SK-N-SH (cell line): ENCODE measurements at regions not wholly inside any gene's neighbourhood (a gene's known extent, or its start where the extent isn't known, plus 50 kb on each side); places are given as distances from the start of the nearest gene placed in this dataset.

Experiments
- CTCF ChIA-PET: fragments of 300-600, 350-600 bp; formaldehyde crosslinking; extraction: SDS; loops from one replicate; lab custom pipeline; 2021; lab: Yijun Ruan, JAX
- POLR2A ChIA-PET: fragments of 350-600 bp; sonication (Branson Sonifier 250); formaldehyde crosslinking; extraction: SDS; loops from one replicate; lab custom pipeline; 2020; ENCODE audit warnings: antibody characterized with exemption, inconsistent platforms; lab: Yijun Ruan, JAX
- DNase-seq: peaks from one replicate; pipeline ENCODE4 v3.0.0; 2012
- H2AFZ ChIP-seq: fragments of 200-600 bp; sonication (generic); 2 replicates; pipeline ENCODE4 v1.8.1; 2016; ENCODE audit warnings: antibody characterized with exemption, mild to moderate bottlenecking, low read depth
- H3F3A ChIP-seq: fragments of 200-600 bp; sonication (generic); replicated peaks from 2 replicates; pipeline ENCODE3; 2016; ENCODE audit warnings: antibody characterized with exemption, mild to moderate bottlenecking; ENCODE audit not compliant: insufficient read depth
- H3K27ac ChIP-seq, 2 experiments: fragments of 200-500 bp in 1 of 2; fragments of 200-600 bp in 1 of 2; sonication (Bioruptor generic) in 1 of 2; sonication (generic), shearing (Covaris generic) in 1 of 2; 2 replicates each; pipeline versions ENCODE4 v1.5.1 to v1.6.1; 2014 to 2016; ENCODE audit warnings: low read depth in 2 of 2, inconsistent platforms in 1 of 2, low read length in 1 of 2, mild to moderate bottlenecking in 1 of 2, mixed read lengths in 1 of 2
- H3K27me3 ChIP-seq: fragments of 200-600 bp; sonication (generic), shearing (Covaris generic); 2 replicates; pipeline ENCODE4 v1.6.1; 2016; ENCODE audit warnings: mixed run types; ENCODE audit not compliant: insufficient read depth
- H3K36me3 ChIP-seq, 2 experiments: fragments of 200-500 bp in 1 of 2; fragments of 200-600 bp in 1 of 2; sonication (Bioruptor generic) in 1 of 2; sonication (generic) in 1 of 2; replicated peaks in 1 of 2; 2 replicates each; pipeline versions ENCODE3 to v1.5.1; 2014 to 2016; ENCODE audit warnings: low read length in 1 of 2, mild to moderate bottlenecking in 1 of 2; ENCODE audit not compliant: insufficient read depth in 2 of 2, control insufficient read depth in 1 of 2
- H3K4me1 ChIP-seq, 2 experiments: fragments of 200-500 bp in 1 of 2; fragments of 200-600 bp in 1 of 2; sonication (Bioruptor generic) in 1 of 2; sonication (generic), shearing (Covaris generic) in 1 of 2; 2 replicates each; pipeline versions ENCODE4 v1.5.1 to v1.6.1; 2014 to 2016; ENCODE audit warnings: low read depth in 1 of 2, low read length in 1 of 2, mixed run types in 1 of 2; ENCODE audit not compliant: insufficient read depth in 2 of 2, control insufficient read depth in 1 of 2
- H3K4me2 ChIP-seq: fragments of 200-600 bp; sonication (generic), shearing (Covaris generic); 2 replicates; pipeline ENCODE4 v1.6.1; 2017; ENCODE audit warnings: mixed run types
- H3K4me3 ChIP-seq, 2 experiments: fragments of 200-500 bp in 1 of 2; fragments of 200-600 bp in 1 of 2; sonication (Bioruptor generic) in 1 of 2; sonication (generic), shearing (Covaris generic) in 1 of 2; 2 replicates each; pipeline versions ENCODE4 v1.5.1 to v1.8.1; 2014 to 2016; ENCODE audit warnings: low read depth in 2 of 2, inconsistent platforms in 1 of 2, low read length in 1 of 2, mild to moderate bottlenecking in 1 of 2, mixed read lengths in 1 of 2, moderate library complexity in 1 of 2
- H3K79me2 ChIP-seq: fragments of 200-600 bp; sonication (generic); 2 replicates; pipeline ENCODE4 v1.8.1; 2017; ENCODE audit warnings: mild to moderate bottlenecking; ENCODE audit not compliant: insufficient read depth
- H3K9ac ChIP-seq: fragments of 200-600 bp; sonication (generic); 2 replicates; pipeline ENCODE4 v1.6.1; 2017; ENCODE audit warnings: mixed run types
- H3K9me2 ChIP-seq: fragments of 200-600 bp; sonication (generic); 2 replicates; pipeline ENCODE4 v1.6.1; 2017; ENCODE audit warnings: mixed run types
- H3K9me3 ChIP-seq: fragments of 200-600 bp; sonication (generic); 2 replicates; pipeline ENCODE4 v1.6.1; 2017; ENCODE audit warnings: mixed run types, mild to moderate bottlenecking, moderate library complexity
- H4K20me1 ChIP-seq: fragments of 200-600 bp; sonication (generic); 2 replicates; pipeline ENCODE4 v1.6.1; 2017; ENCODE audit warnings: mild to moderate bottlenecking, mixed run types; ENCODE audit not compliant: insufficient read depth
- CTCF ChIP-seq: fragments of 200-600 bp; sonication (generic); IDR thresholded peaks from 2 replicates; pipeline ENCODE4 v1.6.1; 2017; ENCODE audit warnings: antibody characterized with exemption, mild to moderate bottlenecking, moderate library complexity
- ELF1 ChIP-seq: IDR thresholded peaks from 2 replicates; pipeline ENCODE4 v1.4.0; 2012
- EP300 ChIP-seq, 2 experiments: IDR thresholded peaks; 2 replicates each; pipeline versions ENCODE4 v1.4.0 to v1.6.1; 2012; ENCODE audit warnings: borderline replicate concordance in 1 of 2, low read depth in 1 of 2, low read length in 1 of 2
- FOSL2 ChIP-seq: IDR thresholded peaks from 2 replicates; pipeline ENCODE4 v1.4.0; 2012; ENCODE audit warnings: low read depth, mild to moderate bottlenecking, moderate library complexity, borderline replicate concordance
- GATA2 ChIP-seq: sonication (generic); formaldehyde crosslinking; IDR thresholded peaks from 2 replicates; pipeline ENCODE4 v1.5.0; 2020; ENCODE audit warnings: mild to moderate bottlenecking, missing genetic modification reagents
- JUND ChIP-seq: IDR thresholded peaks from 2 replicates; pipeline ENCODE4 v1.4.0; 2012
- PBX3 ChIP-seq: IDR thresholded peaks from 2 replicates; pipeline ENCODE4; 2012
- RCOR1 ChIP-seq: fragments of 150-350 bp; IDR thresholded peaks from 2 replicates; pipeline ENCODE4 v1.6.1; 2017; ENCODE audit warnings: antibody characterized with exemption, low read length
- REST ChIP-seq: IDR thresholded peaks from 2 replicates; pipeline ENCODE4 v1.6.1; 2012; ENCODE audit warnings: mild to moderate bottlenecking, low read depth, low read length, moderate library complexity
- RFX5 ChIP-seq: IDR thresholded peaks from 2 replicates; pipeline ENCODE4 v1.6.1; 2012; ENCODE audit warnings: mild to moderate bottlenecking, improper control_type of control experiment, low read length
- TCF12 ChIP-seq: IDR thresholded peaks from 2 replicates; pipeline ENCODE4 v1.4.0; 2012
- TEAD4 ChIP-seq: IDR thresholded peaks from 2 replicates; pipeline ENCODE4 v1.4.0; 2012; ENCODE audit warnings: mild to moderate bottlenecking, borderline replicate concordance; ENCODE audit not compliant: insufficient read depth
- USF1 ChIP-seq: IDR thresholded peaks from 2 replicates; pipeline ENCODE4 v1.4.0; 2012; ENCODE audit warnings: low read depth, borderline replicate concordance
- YY1 ChIP-seq: IDR thresholded peaks from 2 replicates; pipeline ENCODE4 v1.4.0; 2012; ENCODE audit warnings: low read depth, mild to moderate bottlenecking
- ZBTB33 ChIP-seq: IDR thresholded peaks from 2 replicates; pipeline ENCODE4 v1.4.0; 2012; ENCODE audit warnings: low read depth, borderline replicate concordance
- WGBS: methylation state at CpG from one replicate; pipeline ENCODE4 v1.1.6; 2017; ENCODE audit warnings: low lambda C conversion rate; 5-methylcytosine and 5-hydroxymethylcytosine counted together

GRCh38 chr17:70901870-70902269 is 732.5 kb downstream of the KCNJ2 start:
- no peaks in the 10 kb centered on the region for H3K9me2 ChIP-seq
- no peak overlapping the region for H2AFZ ChIP-seq
- no peak for DNase-seq
- CTCF ChIA-PET, result no interaction called here
- H3K4me1 ChIP-seq, result peaks cover 6 to 12% of the 10 kb centered on the region in 2 experiments; a peak in 3 of 4 replicates
- H3K27ac ChIP-seq, result no peak overlapping the region
- TF ChIP-seq FOSL2 (no peak), EP300 (IDR thresholded peaks at IDR 0.05; ENCODE audit: borderline replicate concordance in 1 of 2, low read depth in 1 of 2, low read length in 1 of 2) (no peak), CTCF (peak; percentile 12; the same call in 1 of the 2 replicates), GATA2 (CRISPR knock-in tag) (no peak), RCOR1 (no peak), JUND (no peak), RFX5 (no peak), YY1 (no peak), TEAD4 (no peak)
- TF ChIP-seq, all 33 proteins: peak for 1
- no peak overlapping the region for H3K4me2 ChIP-seq
- H3K9ac ChIP-seq, result no peak overlapping the region
- H4K20me1 ChIP-seq, result no peaks in the 10 kb centered on the region
- POLR2A ChIA-PET, result no interaction called here
- no peaks in the 10 kb centered on the region for H3K79me2 ChIP-seq
- no peaks in the 10 kb centered on the region for H3K9me3 ChIP-seq
- H3K4me3 ChIP-seq, result no peak overlapping the region
- whole genome bisulfite sequencing, result 39% methylated on average over 2 of the region's 2 CpGs
- H3F3A ChIP-seq, result peaks cover 4% of the 10 kb centered on the region
- no peaks in the 10 kb centered on the region for H3K27me3 ChIP-seq
- no peaks in the 10 kb centered on the region for H3K36me3 ChIP-seq

DNA sequence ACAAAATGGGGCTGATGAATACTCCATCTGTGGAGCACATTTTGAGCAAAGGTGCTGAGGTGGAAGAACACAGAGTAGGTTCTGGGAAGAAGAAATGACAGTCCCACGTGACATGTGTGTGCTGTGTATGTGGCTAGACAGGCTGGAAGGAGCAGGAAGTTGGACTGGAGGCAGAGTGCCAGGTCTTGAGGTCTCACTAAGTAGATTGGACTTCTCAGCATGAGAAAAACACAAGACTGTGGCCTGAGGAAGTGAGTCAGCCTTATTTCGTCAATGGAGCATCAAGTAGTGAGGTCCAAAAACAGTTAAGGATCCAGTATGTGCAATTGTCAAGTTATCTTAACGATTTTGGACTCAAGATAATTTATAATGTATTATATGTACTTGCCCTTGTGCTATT is 736.5 kb downstream of the KCNJ2 start:
- 6% methylated on average over 3 of the region's 3 CpGs for WGBS

More for the DNA sequence above, 736.5 kb downstream of the KCNJ2 start:
- Histone ChIP-seq H3K9me2 (no peaks in the 10 kb centered on the region), H3K79me2 (no peaks in the 10 kb centered on the region), H3K36me3 (no peaks in the 10 kb centered on the region), H4K20me1 (no peaks in the 10 kb centered on the region), H3F3A (peaks cover 4% of the 10 kb centered on the region), H3K27ac (peak overlapping the region; percentile 74 to 81; a peak in 3 of 4 replicates), H3K4me3 (no peak overlapping the region), H2AFZ (peak overlapping the region; percentile 31), H3K9ac (0 out of 2 replicates have a peak overlapping the region, but pooled peaks have one; percentile 8), H3K9me3 (no peaks in the 10 kb centered on the region), H3K27me3 (no peaks in the 10 kb centered on the region), H3K4me2 (no peak overlapping the region), H3K4me1 (peaks cover 6 to 12% of the 10 kb centered on the region in 2 experiments; a peak in 3 of 4 replicates)
- TF ChIP-seq ELF1, result 0 out of 2 replicates have a peak, but pooled peaks have one; percentile 20
- 0 out of 2 replicates have a peak, but pooled peaks have one; percentile 21 for TF ChIP-seq PBX3
- TF ChIP-seq RCOR1, result no peak
- TF ChIP-seq REST, result no peak
- TF ChIP-seq EP300 (IDR thresholded peaks at IDR 0.05; ENCODE audit: borderline replicate concordance in 1 of 2, low read depth in 1 of 2, low read length in 1 of 2), result 0 out of 4 replicates have a peak, but pooled peaks of 1 of the 2 experiments have one; percentile 19
- peak; percentile 40; the same call in 1 of the 2 replicates for TF ChIP-seq USF1
- peak; percentile 12; the same call in 1 of the 2 replicates for TF ChIP-seq FOSL2
- TF ChIP-seq TCF12, result peak; percentile 30; the same call in 1 of the 2 replicates
- no peak for TF ChIP-seq ZBTB33
- ChIA-PET CTCF (interaction anchor here (1.7 kb wide), 2 partner anchors 15 to 138 kb away, joined by 4 to 6 read pairs; no protein-coding TSS in a partner anchor), POLR2A (no interaction called here)
- no peak for DNase-seq
